OCI-LY7 (cell line): ENCODE measurements at regions not wholly inside any gene's neighbourhood (a gene's known extent, or its start where the extent isn't known, plus 50 kb on each side); places are given as distances from the start of the nearest gene placed in this dataset.

Source experiments
- CTCF ChIP-seq: fragments of 200-600 bp; sonication (generic); conservative IDR thresholded peaks from 2 replicates; pipeline ENCODE4 v1.5.1; 2014; ENCODE audit warnings: mild to moderate bottlenecking, antibody characterized with exemption, low read length, moderate library complexity, mixed read lengths
- EZH2phosphoT487 ChIP-seq: fragments of 200-600 bp; sonication (generic); IDR thresholded peaks from 2 replicates; pipeline ENCODE4 v1.6.1; 2018; ENCODE audit warnings: low read depth, borderline replicate concordance, mild to moderate bottlenecking, mixed run types, antibody characterized with exemption, low read length, moderate library complexity, mixed read lengths

- no peak for TF ChIP-seq CTCF
- TF ChIP-seq EZH2phosphoT487: no peak
These were observed 228.3 kb upstream of the ELL2 start for GRCh38 chr5:96189987-96190386.
